ENCODE measurements at regions not wholly inside any gene's neighbourhood (a gene's known extent, or its start where the extent isn't known, plus 50 kb on each side); places are given as distances from the start of the nearest gene placed in this dataset.

DNA sequence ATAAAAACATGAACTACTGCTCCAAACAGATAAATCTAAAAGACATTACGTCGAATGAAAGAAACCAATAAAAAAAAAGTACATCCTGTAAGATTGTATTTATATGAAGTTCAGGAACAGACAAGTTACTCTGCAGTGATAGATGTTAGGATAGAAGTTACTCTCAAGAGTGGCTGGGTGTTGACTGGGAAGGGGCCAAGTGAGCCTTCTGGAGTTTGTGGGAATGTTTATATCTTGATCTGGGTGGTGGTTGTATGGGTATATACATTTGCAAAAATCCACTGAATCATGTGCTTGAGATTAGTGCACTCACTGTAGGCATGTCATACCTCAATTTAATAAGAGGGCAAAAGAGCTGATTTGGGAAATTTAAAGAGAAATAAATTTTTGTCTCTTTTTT is 485.8 kb downstream of the ARHGEF28 start:
- Histone ChIP-seq H2AFZ (ENCODE audit: low read length) (no peak overlapping the region), H3K27me3 (replicated peaks; ENCODE audit: insufficient read depth, low read length) (no peaks in the 10 kb centered on the region), H3K4me3 (ENCODE audit: low read length) (no peak overlapping the region), H3K9me3 (replicated peaks; ENCODE audit: insufficient read depth, low read length) (no peaks in the 10 kb centered on the region), H3K9ac (ENCODE audit: low read length) (no peak overlapping the region), H3K27ac (ENCODE audit: low read length) (no peak overlapping the region), H3K79me2 (ENCODE audit: low read length) (no peaks in the 10 kb centered on the region), H3K4me2 (ENCODE audit: low read depth, low read length) (no peak overlapping the region), H3K36me3 (replicated peaks; ENCODE audit: insufficient read depth, low read length) (no peaks in the 10 kb centered on the region), H3F3A (ENCODE audit: insufficient read depth, low read length) (no peaks in the 10 kb centered on the region), H3K9me2 (replicated peaks; ENCODE audit: insufficient read depth, low read length) (no peaks in the 10 kb centered on the region), H3K4me1 (ENCODE audit: low read length) (peaks cover 6% of the 10 kb centered on the region), H4K20me1 (ENCODE audit: insufficient read depth, low read length) (no peaks in the 10 kb centered on the region)
- no peak for DNase-seq
- TF ChIP-seq EZH2 (optimal IDR thresholded peaks at IDR 0.05; ENCODE audit: low read depth, low read length), result no peak
- TF ChIP-seq EZH2phosphoT487 (IDR thresholded peaks at IDR 0.05; ENCODE audit: low read length), result no peak
- TF ChIP-seq, protein P1, sequence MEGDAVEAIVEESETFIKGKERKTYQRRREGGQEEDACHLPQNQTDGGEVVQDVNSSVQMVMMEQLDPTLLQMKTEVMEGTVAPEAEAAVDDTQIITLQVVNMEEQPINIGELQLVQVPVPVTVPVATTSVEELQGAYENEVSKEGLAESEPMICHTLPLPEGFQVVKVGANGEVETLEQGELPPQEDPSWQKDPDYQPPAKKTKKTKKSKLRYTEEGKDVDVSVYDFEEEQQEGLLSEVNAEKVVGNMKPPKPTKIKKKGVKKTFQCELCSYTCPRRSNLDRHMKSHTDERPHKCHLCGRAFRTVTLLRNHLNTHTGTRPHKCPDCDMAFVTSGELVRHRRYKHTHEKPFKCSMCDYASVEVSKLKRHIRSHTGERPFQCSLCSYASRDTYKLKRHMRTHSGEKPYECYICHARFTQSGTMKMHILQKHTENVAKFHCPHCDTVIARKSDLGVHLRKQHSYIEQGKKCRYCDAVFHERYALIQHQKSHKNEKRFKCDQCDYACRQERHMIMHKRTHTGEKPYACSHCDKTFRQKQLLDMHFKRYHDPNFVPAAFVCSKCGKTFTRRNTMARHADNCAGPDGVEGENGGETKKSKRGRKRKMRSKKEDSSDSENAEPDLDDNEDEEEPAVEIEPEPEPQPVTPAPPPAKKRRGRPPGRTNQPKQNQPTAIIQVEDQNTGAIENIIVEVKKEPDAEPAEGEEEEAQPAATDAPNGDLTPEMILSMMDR (IDR thresholded peaks at IDR 0.05; ENCODE audit: low read length), result no peak

DNA sequence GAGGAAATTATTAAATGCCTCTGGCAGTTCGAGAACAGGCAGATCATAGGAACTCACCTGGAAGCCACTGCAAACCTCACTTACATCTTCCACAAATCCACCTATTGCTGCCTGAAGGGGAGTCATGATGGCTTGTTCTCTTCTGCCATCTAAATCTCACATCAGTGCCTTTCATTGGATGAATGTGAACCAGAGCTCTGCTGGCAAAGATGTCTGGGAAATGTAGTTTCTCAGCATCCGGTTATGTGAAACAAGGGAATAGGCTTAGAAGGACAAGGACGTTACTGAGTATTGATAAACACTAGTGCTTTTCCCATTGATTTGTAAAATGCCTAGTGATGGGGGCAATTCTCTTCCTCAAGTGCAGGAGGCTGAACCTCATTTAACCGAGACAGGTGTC is 483.3 kb downstream of the ARHGEF28 start:
- no peaks in the 10 kb centered on the region for H3F3A ChIP-seq (ENCODE audit: insufficient read depth, low read length)
- no peaks in the 10 kb centered on the region for H3K9me3 ChIP-seq (replicated peaks; ENCODE audit: insufficient read depth, low read length)
- DNase-seq, result no peak
- H3K27ac ChIP-seq (ENCODE audit: low read length), result no peak overlapping the region
- no peaks in the 10 kb centered on the region for H3K27me3 ChIP-seq (replicated peaks; ENCODE audit: insufficient read depth, low read length)
- TF ChIP-seq, protein P1 (IDR thresholded peaks at IDR 0.05; ENCODE audit: low read length), result no peak
- no peak for TF ChIP-seq EZH2phosphoT487 (IDR thresholded peaks at IDR 0.05; ENCODE audit: low read length)
- no peak for TF ChIP-seq EZH2 (optimal IDR thresholded peaks at IDR 0.05; ENCODE audit: low read depth, low read length)
- H3K9ac ChIP-seq (ENCODE audit: low read length), result no peak overlapping the region
- H3K4me2 ChIP-seq (ENCODE audit: low read depth, low read length), result no peak overlapping the region
- H3K36me3 ChIP-seq (replicated peaks; ENCODE audit: insufficient read depth, low read length), result no peaks in the 10 kb centered on the region
- H3K79me2 ChIP-seq (ENCODE audit: low read length), result no peaks in the 10 kb centered on the region
- peaks cover 3% of the 10 kb centered on the region for H3K4me1 ChIP-seq (ENCODE audit: low read length)
- no peaks in the 10 kb centered on the region for H3K9me2 ChIP-seq (replicated peaks; ENCODE audit: insufficient read depth, low read length)
- no peaks in the 10 kb centered on the region for H4K20me1 ChIP-seq (ENCODE audit: insufficient read depth, low read length)
- no peak overlapping the region for H3K4me3 ChIP-seq (ENCODE audit: low read length)
- no peak overlapping the region for H2AFZ ChIP-seq (ENCODE audit: low read length)

DNA sequence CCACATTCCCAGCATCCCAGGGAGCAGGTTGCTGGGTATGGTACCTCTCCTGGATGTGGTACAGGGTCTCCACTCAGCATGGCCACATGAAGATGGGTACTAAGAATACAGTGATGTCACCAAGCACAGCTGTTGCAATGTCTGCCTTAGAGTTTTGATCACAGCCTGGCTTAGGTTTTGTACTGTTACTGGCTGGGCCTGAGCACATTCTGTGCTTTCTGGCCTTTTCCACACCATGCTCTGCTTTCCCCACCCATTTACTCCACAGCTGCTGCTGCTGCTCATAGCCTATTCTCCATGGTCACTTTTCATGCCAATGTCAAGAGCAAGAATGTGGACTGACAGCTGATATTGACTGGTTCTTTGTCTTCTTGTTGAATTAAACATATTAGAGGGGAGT is 481.9 kb downstream of the ARHGEF28 start:
- no peaks in the 10 kb centered on the region for H3F3A ChIP-seq (ENCODE audit: insufficient read depth, low read length)
- no peak for TF ChIP-seq EZH2 (optimal IDR thresholded peaks at IDR 0.05; ENCODE audit: low read depth, low read length)
- TF ChIP-seq, protein P1 (IDR thresholded peaks at IDR 0.05; ENCODE audit: low read length), result no peak
- no peak for TF ChIP-seq EZH2phosphoT487 (IDR thresholded peaks at IDR 0.05; ENCODE audit: low read length)
- no peak overlapping the region for H3K9ac ChIP-seq (ENCODE audit: low read length)

More for the DNA sequence above, 481.9 kb downstream of the ARHGEF28 start:
- Histone ChIP-seq H3K36me3 (replicated peaks; ENCODE audit: insufficient read depth, low read length) (no peaks in the 10 kb centered on the region), H3K27ac (ENCODE audit: low read length) (no peak overlapping the region), H3K4me3 (ENCODE audit: low read length) (no peak overlapping the region), H3K9me3 (replicated peaks; ENCODE audit: insufficient read depth, low read length) (no peaks in the 10 kb centered on the region), H3K79me2 (ENCODE audit: low read length) (no peaks in the 10 kb centered on the region), H3K4me1 (ENCODE audit: low read length) (no peaks in the 10 kb centered on the region), H3K27me3 (replicated peaks; ENCODE audit: insufficient read depth, low read length) (no peaks in the 10 kb centered on the region), H2AFZ (ENCODE audit: low read length) (no peak overlapping the region), H3K9me2 (replicated peaks; ENCODE audit: insufficient read depth, low read length) (no peaks in the 10 kb centered on the region), H4K20me1 (ENCODE audit: insufficient read depth, low read length) (no peaks in the 10 kb centered on the region), H3K4me2 (ENCODE audit: low read depth, low read length) (no peak overlapping the region)
- DNase-seq, result no peak
